GM12891 (cell line): ENCODE measurements at regions not wholly inside any gene's neighbourhood (a gene's known extent, or its start where the extent isn't known, plus 50 kb on each side); places are given as distances from the start of the nearest gene placed in this dataset.

Source experiments
- PAX5 ChIP-seq: IDR thresholded peaks from 2 replicates; pipeline ENCODE4 v1.6.1; 2011; ENCODE audit warnings: low read length, moderate library complexity, mild to moderate bottlenecking; ENCODE audit not compliant: insufficient read depth, severe bottlenecking
- POLR2A ChIP-seq: IDR thresholded peaks from 2 replicates; pipeline ENCODE4 v1.6.1; 2011; ENCODE audit warnings: low read depth, low read length, control low read depth
- POLR2AphosphoS5 ChIP-seq: IDR thresholded peaks from 2 replicates; pipeline ENCODE4 v1.6.1; 2011; ENCODE audit warnings: low read depth, low read length, control low read depth
- SPI1 ChIP-seq: IDR thresholded peaks from 2 replicates; pipeline ENCODE4 v1.6.1; 2011; ENCODE audit warnings: low read depth, low read length, control low read depth
- TAF1 ChIP-seq: IDR thresholded peaks from 2 replicates; pipeline ENCODE4 v1.6.1; 2011; ENCODE audit warnings: low read depth, low read length, control low read depth

DNA sequence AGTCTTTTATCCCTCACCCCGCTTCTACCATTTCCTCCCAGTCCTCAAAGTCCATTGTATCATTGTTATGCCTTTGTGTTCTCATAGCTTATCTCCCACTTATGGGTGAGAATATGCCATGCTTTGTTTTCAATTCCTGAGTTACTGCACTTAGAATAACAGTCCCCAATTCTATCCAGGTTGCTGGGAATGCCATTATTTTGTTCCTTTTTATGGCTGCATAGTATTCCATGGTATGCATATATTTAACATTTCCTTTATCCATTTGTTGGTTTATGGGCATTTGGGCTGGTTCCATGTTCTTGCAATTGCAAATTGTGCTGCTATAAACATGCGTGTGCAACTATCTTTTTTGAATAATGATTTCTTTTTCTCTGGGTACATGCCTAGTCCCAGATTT, 114.9 kb downstream of the VPREB1 start:
- TF ChIP-seq POLR2A = no peak
- TF ChIP-seq TAF1 = no peak
- no peak for TF ChIP-seq PAX5
- TF ChIP-seq POLR2AphosphoS5 = no peak
- TF ChIP-seq SPI1 = no peak
